ENCODE measurements at regions not wholly inside any gene's neighbourhood (a gene's known extent, or its start where the extent isn't known, plus 50 kb on each side); places are given as distances from the start of the nearest gene placed in this dataset.
"Not testable (repeated sequence)": the region's sequence is repeated elsewhere in the genome, so short reads cannot be mapped to it uniquely, and the experiment has no call there.

DNA sequence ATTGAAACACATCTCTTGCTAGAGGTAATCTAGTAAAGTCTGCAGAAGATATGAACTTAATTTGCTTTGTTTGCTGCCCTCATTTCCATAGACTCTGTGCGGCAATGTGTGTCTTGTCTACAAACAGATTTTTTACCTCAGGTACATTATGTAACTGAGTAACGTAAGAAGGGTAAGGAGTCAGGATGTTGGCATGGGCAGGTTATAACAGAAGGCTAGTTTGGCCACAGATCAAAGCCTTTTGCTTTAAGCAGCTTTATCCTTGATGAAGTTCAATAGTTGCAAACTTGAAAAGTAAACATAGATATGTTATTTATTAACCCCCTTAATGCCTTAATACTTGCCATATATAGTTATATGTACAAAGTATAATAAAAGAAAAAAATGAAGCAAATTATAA, 391.6 kb upstream of the FKBP1C start:
- in situ Hi-C loops (cut with HindIII; ENCODE audit: low pct_ligation_motif_present, low pct_unique_long_range_greater_than_20kb, low sequenced_read_pairs) = no loop called here
- DNase-seq = no peak

DNA sequence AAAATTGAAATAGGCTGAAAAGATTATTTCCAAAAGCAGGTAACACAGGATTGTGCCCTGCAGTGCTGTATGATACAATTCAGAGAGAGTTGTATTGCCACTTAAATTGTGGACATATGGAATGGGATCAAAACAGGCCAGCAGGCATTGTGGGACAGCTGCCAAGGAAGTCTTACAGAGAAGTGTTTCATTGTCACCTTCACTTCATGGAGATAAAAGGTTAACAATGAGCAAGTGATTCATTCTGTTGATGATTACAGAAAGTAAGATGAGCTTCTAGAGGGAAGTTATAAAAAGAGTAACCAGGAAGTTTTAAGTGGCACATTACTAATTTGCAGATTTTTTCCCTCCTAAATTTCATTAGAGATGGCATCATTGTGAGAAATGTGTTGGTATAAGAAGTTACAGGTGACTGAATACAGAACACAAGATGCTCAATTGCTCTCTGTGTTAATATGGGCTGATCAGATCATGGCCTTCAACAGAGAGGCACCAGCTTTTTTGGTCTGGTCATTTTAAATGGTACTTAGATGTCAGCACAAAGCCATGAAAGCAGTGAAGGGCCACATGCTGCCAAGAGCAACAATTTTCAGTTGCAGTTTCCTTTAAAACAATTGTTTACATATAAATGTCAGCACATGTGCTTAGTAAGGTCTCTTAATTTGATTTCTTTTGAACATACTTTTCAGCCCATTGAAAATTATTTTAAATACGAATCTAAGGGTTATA, 402.5 kb upstream of the FKBP1C start:
- DNase-seq = no peak
- in situ Hi-C loops (cut with HindIII; ENCODE audit: low pct_ligation_motif_present, low pct_unique_long_range_greater_than_20kb, low sequenced_read_pairs) = no loop called here

DNA sequence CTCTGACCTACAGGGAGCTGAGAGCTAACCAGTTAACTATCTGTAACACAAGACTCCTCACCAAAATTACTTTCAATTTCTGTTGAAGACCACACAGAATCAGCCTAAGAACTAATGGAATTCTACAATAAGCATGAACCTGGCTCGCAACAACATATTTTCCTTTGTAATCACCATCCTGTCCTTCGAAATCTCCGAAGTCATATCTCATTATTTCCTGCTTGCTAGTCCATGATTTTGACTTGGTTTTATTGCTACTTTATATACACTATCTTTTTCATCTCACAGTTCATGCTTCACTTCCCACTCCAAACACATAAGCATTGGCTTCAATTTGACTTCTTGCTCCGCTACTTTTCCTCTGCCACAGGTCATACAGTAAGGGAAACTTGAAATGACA, 405.8 kb upstream of the FKBP1C start:
- no peak for DNase-seq
- in situ Hi-C loops (cut with HindIII; ENCODE audit: low pct_ligation_motif_present, low pct_unique_long_range_greater_than_20kb, low sequenced_read_pairs) = no loop called here

- in situ Hi-C loops (cut with HindIII; ENCODE audit: low pct_ligation_motif_present, low pct_unique_long_range_greater_than_20kb, low sequenced_read_pairs) = no loop called here
Observed at GRCh38 chr6:62803094-62803493, 408.2 kb upstream of the FKBP1C start.

GRCh38 chr6:62797190-62797589, 414.1 kb upstream of the FKBP1C start:
- in situ Hi-C loops (cut with HindIII; ENCODE audit: low pct_ligation_motif_present, low pct_unique_long_range_greater_than_20kb, low sequenced_read_pairs) = no loop called here
- DNase-seq = no peak

More at GRCh38 chr6:62803094-62803493, 408.2 kb upstream of the FKBP1C start:
- no peak for DNase-seq

- DNase-seq = peak; percentile 34
- in situ Hi-C loops (cut with HindIII; ENCODE audit: low pct_ligation_motif_present, low pct_unique_long_range_greater_than_20kb, low sequenced_read_pairs) = no loop called here
Observed at GRCh38 chr6:62775427-62776022, 435.7 kb upstream of the FKBP1C start.

DNA sequence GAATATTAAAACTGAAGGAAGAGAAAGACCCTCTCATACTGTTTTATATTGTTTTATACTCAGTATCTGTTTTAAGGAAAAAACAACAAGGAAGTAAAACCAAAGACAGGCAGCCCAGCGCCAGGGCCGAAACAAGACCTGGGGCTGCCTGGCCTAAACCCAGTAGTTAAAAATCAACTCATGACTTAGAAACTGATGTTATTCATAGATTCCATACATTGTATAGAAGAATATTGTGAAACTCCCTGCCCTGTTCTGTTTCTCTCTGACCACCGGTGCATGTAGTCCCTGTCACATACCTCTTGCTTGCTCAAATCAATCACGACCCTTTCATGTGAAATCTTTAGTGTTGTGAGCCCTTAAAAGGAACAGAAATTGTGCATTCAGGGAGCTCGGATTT, 445.1 kb upstream of the FKBP1C start:
- DNase-seq; in situ Hi-C loops (cut with HindIII; ENCODE audit: low pct_ligation_motif_present, low pct_unique_long_range_greater_than_20kb, low sequenced_read_pairs): not testable (repeated sequence)

GRCh38 chr6:62764841-62765240, 446.4 kb upstream of the FKBP1C start:
- in situ Hi-C loops (cut with HindIII; ENCODE audit: low pct_ligation_motif_present, low pct_unique_long_range_greater_than_20kb, low sequenced_read_pairs) = no loop called here
- DNase-seq = no peak

GRCh38 chr6:62763125-62763912, 447.9 kb upstream of the FKBP1C start:
- no peak for DNase-seq
- in situ Hi-C loops (cut with HindIII; ENCODE audit: low pct_ligation_motif_present, low pct_unique_long_range_greater_than_20kb, low sequenced_read_pairs) = no loop called here

DNA sequence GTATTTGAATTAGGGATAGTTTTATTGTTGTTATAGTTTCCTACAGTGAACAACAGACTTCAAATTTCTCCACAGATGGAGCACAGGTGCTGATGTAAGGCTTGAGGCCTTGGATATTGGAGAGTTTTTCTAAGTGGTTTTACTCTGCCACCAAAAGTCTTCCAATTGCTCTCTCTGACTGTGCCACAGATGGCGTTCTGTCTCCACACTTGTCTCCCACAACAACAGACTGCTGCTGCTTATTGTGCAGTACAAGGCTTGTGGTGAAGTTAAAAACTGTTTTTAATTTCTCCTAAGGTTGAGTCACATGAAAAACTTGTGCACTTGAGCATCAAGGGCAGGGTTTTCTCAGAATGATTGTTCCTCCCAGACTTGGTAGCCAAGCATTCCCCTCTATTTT, 460.9 kb upstream of the KHDRBS2 start:
- in situ Hi-C loops (cut with HindIII; ENCODE audit: low pct_ligation_motif_present, low pct_unique_long_range_greater_than_20kb, low sequenced_read_pairs) = no loop called here
- DNase-seq = no peak

GRCh38 chr6:62746161-62746560, 460.1 kb upstream of the KHDRBS2 start:
- DNase-seq = no peak
- in situ Hi-C loops (cut with HindIII; ENCODE audit: low pct_ligation_motif_present, low pct_unique_long_range_greater_than_20kb, low sequenced_read_pairs) = no loop called here

GRCh38 chr6:62740596-62740995, 454.6 kb upstream of the KHDRBS2 start:
- DNase-seq = no peak
- in situ Hi-C loops (cut with HindIII; ENCODE audit: low pct_ligation_motif_present, low pct_unique_long_range_greater_than_20kb, low sequenced_read_pairs) = no loop called here

DNA sequence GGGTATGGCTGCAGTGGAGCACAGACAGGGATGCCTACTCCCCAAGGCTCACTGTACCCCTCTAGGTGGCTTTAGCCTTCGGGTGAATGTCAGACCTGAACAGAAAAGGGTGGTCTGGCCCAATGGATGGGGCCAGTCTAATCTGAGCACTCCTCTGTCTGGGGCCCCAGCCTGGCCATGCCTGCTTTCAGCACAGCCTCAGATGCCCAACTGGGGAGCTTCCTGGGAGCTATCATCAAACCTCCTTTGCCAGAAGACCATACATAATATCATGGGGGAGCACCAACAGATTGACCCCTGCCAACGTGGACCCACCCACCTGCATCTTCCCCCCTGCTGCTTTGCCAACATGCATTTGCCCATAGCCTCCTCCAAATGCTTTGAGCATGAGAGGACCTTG, 454.1 kb upstream of the KHDRBS2 start:
- in situ Hi-C loops (cut with HindIII; ENCODE audit: low pct_ligation_motif_present, low pct_unique_long_range_greater_than_20kb, low sequenced_read_pairs) = no loop called here
- no peak for DNase-seq

DNA sequence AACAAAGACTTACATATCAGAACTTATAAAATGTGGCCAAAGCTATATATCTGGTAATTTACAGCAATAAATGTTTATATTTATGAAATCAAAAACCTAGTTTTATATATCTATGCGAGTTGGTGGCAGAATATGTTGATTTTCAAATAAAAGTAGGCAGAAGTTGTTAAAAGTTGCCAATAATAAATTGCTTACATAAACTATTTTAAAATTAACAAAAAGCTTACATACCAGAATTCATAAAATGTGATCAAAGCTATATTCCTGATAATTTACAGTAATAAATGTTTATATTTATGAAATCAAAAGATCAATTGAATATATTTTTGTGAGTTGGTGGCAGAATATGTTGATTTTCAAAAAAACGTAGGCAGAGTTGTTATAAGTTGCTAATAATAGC, 451.8 kb upstream of the KHDRBS2 start:
- DNase-seq = no peak
- in situ Hi-C loops (cut with HindIII; ENCODE audit: low pct_ligation_motif_present, low pct_unique_long_range_greater_than_20kb, low sequenced_read_pairs) = no loop called here

DNA sequence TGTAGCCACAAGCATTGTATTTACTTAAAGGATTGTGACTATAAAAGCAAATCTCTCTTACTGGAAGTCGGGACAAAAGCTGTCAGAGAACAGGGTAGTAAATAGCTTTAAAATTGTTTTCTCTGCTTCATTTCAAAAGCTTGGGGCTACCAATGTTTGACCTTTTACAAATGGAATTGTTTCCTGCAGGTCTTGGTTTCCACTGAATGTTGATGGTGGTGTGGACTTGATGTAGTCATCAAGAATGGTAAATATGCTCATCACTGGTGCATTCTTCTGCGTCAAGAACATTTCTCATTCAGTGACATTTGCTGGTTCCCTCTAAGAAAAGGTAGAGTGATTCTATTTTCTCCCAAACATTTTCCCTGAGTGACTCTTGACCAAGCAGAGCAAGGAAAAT, 435.4 kb upstream of the KHDRBS2 start:
- in situ Hi-C loops (cut with HindIII; ENCODE audit: low pct_ligation_motif_present, low pct_unique_long_range_greater_than_20kb, low sequenced_read_pairs) = no loop called here
- DNase-seq = no peak

- in situ Hi-C loops (cut with HindIII; ENCODE audit: low pct_ligation_motif_present, low pct_unique_long_range_greater_than_20kb, low sequenced_read_pairs) = no loop called here
Observed at GRCh38 chr6:62716719-62717118, 430.7 kb upstream of the KHDRBS2 start.

DNA sequence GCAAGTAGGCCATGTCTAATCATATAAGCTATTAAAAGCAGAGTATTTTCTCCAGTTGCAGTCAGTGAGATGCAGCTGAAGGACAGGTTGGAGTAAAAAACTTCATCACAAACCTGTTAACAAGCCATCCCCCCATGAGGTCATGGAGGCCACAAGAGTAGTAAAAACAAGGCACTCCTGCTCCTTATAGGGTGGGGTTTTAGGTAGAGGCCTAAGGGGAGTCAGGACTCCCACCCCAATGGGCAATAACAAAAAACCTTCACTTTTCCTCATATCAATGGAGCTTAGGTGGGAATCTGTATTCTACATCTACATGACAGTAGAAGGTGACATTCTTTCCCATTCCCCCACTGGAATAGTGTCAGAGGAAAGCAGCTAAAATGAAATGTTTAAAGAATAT, 428.1 kb upstream of the KHDRBS2 start:
- no peak for DNase-seq
- in situ Hi-C loops (cut with HindIII; ENCODE audit: low pct_ligation_motif_present, low pct_unique_long_range_greater_than_20kb, low sequenced_read_pairs) = no loop called here

More at GRCh38 chr6:62716719-62717118, 430.7 kb upstream of the KHDRBS2 start:
- no peak for DNase-seq

GRCh38 chr6:62711750-62712149, 425.7 kb upstream of the KHDRBS2 start:
- in situ Hi-C loops (cut with HindIII; ENCODE audit: low pct_ligation_motif_present, low pct_unique_long_range_greater_than_20kb, low sequenced_read_pairs) = no loop called here
- no peak for DNase-seq

DNA sequence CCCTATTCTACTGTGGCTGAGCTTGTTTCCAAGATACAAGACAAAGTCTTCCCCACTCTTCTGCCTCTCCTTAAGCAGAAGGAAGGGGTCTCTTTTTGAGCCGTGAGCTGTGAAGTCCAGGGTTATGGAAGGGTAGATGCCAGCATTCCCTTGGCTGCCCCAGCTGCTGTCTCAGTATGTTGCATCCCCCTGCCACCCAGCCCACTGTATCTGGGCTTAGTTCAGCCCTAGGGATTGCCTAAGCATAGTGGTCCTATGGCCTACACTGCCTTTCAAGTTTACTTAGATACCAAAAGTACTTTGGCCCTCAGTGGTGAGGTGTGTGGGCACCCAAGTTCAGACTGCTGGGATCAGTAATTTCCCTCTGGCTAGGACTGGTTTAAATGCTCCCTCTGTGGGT, 421.9 kb upstream of the KHDRBS2 start:
- in situ Hi-C loops (cut with HindIII; ENCODE audit: low pct_ligation_motif_present, low pct_unique_long_range_greater_than_20kb, low sequenced_read_pairs) = no loop called here
- DNase-seq = no peak

GRCh38 chr6:62707156-62707555, 421.1 kb upstream of the KHDRBS2 start:
- peak; percentile 1 for DNase-seq
- in situ Hi-C loops (cut with HindIII; ENCODE audit: low pct_ligation_motif_present, low pct_unique_long_range_greater_than_20kb, low sequenced_read_pairs) = no loop called here
